ENCODE measurements at regions not wholly inside any gene's neighbourhood (a gene's known extent, or its start where the extent isn't known, plus 50 kb on each side); places are given as distances from the start of the nearest gene placed in this dataset.
"Not testable (repeated sequence)": the region's sequence is repeated elsewhere in the genome, so short reads cannot be mapped to it uniquely, and the experiment has no call there.

DNA sequence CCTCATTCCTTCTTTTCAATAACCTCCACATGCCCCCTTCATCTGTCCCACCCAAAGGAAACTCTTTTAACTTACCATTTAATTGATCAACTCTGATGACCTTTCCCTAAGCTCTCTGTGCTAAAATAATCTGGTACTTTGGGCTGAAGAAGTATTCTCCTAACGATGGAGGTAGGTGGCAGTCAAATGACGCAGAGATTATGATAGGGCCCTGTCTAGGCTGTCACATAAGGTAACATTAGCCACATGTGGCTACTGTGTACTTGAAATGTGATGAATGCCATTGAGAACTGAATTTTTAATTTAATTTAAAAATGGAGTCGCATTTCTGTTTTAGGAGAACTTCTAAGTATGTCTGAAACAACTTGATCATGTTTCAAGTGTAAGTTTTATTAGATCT, 140.5 kb upstream of the TNP1 start:
- DNase-seq, result no peak

GRCh38 chr2:216996279-216996845, 136.5 kb upstream of the TNP1 start:
- DNase-seq, result no peak

GRCh38 chr2:216994353-216994854, 134.5 kb upstream of the TNP1 start:
- DNase-seq, result no peak

DNA sequence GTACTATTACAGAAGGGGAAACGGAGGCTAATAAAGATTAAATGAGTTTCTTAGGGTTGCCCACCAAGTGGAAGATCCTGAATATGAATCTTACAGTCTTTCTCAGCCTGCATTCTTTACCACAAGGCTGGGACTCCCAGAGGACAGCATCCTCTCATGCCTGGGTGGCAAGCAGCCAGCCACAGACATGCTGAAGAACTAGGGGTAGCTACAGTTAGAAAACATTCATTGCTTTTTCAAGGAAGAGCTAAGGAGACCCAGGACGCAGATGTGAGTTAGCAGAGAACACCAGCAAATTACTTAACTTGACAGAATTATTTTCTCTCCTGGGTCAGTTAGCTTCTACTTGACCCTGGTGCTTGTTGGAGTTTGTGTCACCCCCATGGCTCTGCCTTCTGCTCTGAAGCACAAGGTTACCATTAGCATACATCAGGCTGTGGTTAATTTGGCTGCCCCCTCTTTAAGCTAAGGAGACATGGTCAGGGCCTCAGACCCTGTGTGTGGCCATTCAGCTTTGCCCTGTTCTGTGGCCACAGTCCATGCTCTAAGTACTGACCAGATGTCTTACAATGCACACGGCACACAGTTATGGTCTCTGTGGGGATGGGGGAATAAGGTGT, 132.3 kb upstream of the TNP1 start:
- no peak for DNase-seq

DNA sequence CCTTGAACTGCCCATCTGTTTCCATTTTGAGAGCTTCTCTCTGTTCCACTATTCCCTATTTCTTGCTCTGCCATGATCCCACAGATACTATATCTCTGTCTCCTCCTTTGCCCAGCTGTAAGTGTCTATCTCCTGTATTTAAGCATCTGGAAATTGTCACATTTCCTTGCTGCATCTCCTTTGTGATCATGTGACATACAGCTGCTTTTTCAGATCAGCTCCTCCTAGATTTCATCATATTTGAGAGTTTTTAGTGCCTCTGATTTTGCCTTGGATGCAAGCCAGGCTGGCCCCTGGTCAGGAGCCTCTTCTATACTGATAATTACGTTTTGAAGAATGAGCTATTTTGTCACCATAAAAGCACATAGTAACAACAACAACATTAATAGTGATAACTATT, 131.7 kb upstream of the TNP1 start:
- DNase-seq, result no peak

- no peak for DNase-seq
These were observed 129.7 kb upstream of the TNP1 start for GRCh38 chr2:216989340-216990129.

GRCh38 chr2:216987252-216987821, 127.5 kb upstream of the TNP1 start:
- DNase-seq, result no peak

DNA sequence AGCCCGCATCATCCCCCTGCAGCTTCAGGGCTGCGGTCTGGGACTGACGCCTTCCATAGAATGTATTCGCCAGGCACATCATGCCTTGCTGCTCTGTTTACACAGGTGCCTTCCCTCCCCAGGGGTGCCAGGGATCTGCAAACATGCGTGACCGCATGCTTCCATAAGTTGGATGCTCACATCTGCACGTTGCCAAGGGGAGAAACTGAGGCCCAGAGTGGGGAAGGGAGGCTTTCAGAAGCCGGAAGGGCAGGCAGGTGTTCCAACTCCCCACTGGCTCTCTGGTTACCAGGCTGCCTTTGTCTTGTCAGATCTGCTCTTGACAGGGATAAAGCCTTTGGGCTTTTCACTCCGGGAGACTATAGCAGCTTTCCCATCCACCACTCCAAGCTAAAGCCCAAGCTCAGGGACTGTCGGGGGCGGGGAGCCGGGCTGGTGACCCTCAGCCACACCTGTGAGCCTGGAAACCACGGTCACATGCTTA, 125.8 kb upstream of the TNP1 start:
- DNase-seq, result no peak

- DNase-seq, result no peak
These were observed 125.1 kb upstream of the TNP1 start for GRCh38 chr2:216984937-216985336.

DNA sequence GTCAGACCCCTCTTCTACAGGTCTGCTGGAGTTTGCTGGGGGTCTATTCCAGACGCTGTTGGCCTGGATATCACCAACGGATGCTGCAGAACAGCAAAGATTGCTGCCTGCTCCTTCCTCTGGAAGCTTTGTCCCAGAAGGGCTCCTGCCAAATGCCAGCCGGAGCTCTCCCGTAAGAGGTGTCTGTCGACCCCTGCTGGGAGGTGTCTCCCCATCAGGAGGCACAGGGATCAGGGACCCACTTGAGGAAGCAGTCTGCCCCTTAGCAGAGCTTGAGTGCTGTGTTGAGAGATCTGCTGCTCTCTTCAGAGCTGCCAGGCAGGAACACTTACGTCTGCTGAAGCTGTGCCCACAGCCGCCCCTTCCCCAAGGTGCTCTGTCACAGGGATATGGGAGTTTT, 122.1 kb upstream of the TNP1 start:
- DNase-seq, result not testable (repeated sequence)

DNA sequence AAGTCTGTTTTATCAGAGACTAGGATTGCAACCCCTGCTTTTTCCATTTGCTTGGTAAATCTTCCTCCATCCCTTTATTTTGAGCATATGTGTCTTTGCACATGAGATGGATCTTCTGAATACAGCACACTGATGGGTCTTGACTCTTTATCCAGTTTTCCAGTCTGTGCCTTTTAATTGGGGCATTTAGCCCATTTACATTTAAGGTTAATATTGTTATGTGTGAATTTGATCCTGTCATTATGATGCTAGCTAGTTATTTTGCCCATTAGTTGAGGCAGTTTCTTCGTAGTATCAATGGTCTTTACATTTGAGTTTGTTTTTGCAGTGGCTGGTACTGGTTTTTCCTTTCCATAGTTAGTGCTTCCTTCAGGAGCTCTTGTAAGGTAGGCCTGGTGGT, 120.6 kb upstream of the TNP1 start:
- not testable (repeated sequence) for DNase-seq

DNA sequence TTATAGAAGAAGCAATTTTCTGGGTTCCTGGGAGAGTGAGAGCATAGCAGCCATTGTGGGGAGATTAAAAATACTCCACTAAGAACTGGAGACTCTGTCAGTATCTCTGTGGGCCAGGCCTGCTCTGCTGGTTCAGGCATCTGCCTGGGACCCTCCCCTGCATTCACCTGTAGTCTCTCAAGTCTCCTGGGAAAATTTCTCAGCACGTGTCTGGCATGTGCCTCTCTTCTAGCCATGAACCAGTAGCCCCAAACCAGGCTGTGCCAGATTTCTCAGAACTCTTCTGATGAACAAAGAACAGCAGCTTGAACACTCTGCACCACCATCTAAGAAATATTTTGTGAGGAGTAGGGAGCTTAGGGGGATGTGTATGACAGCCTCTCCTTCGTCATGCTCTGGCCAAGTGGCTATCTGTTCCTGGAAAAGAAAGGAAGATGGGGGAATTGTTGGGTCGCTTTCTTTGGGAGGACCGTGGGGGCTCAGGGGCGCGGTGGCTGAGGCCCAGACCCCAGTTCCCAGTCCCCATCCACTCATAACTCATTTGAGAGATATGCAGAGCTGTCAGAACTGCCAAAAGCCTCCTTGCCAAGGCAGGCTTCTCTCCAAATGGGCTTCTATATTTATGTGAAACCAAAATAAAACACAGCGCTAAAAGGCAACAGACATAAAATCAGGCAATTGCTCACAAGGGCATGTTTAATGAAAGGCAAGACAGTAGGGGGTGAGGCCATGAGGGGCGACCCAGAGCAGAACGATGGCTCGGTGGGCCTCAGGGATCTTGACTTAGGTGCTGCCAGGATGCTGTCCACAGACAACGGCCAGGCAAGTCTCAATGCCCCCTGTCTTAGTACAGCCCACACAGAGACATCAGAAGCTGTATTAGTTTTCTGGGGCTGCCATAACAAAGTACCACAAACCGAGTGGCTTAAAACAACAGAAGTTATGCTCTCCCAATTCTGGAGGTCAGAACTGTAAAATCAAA, 114.7 kb upstream of the TNP1 start:
- no peak for DNase-seq

- DNase-seq, result no peak
These were observed 111.7 kb upstream of the TNP1 start for GRCh38 chr2:216971593-216971992.

- DNase-seq, result no peak
These were observed 110.6 kb upstream of the TNP1 start for GRCh38 chr2:216970359-216970915.

- no peak for DNase-seq
These were observed 108.0 kb upstream of the TNP1 start for GRCh38 chr2:216967889-216968288.

- DNase-seq, result no peak
These were observed 100.9 kb upstream of the TNP1 start for GRCh38 chr2:216960671-216961268.

DNA sequence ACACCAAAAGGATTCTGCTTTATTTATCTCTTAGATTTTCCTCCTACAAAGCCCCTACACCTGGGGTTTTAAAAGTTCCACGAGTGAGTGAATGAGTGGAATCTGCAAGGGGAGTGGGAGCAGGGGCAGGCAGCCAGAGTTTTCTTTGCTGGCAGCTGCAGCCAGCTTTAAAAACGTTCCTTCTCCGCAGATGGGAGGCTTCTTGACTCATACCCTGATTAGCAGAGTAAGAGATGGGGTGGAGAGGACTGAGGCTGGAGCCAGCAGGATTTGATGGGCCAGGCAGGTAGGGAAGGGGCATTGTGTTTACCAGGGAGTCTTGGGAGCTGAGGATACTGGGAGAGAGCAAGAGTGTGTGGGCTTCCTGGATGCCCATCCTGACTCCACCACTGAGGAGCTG, 99.6 kb upstream of the TNP1 start:
- DNase-seq, result no peak

DNA sequence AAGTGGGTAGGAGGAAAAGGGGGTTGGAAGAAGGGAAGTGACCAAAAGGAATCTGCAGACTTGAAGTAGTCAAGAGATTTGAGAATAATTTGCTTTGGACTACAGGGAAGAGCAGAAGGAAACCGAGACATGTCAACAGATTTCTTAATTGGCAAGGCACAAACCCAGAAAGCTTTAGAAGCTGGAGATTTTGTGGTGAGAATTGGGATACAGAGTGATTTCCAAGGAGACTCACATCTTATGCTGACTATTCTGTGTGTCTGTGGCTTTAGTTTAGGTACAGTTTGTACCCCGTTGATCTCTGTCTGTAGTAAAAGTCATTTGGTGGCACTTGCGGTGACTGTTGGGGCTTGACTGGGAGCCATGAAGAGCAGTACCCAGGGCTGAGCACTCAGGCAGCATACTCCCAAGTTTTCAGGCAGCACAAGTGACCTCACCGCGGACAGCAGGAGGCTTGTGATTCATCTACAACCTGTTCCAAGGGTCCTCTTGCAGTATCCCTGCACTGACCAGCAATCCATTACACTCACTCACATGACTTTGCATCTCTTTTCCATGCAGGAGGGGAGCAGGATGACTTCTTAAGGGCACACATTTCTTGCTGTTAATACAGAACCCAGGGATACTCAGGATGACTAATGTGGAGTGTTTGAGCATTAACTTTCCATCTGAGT, 97.1 kb upstream of the TNP1 start:
- DNase-seq, result no peak

- no peak for DNase-seq
These were observed 91.3 kb upstream of the TNP1 start for GRCh38 chr2:216951171-216951570.

- DNase-seq, result no peak
These were observed 90.7 kb upstream of the TNP1 start for GRCh38 chr2:216950547-216950946.
